Kidney epithelial cell (primary cell): ENCODE measurements at regions not wholly inside any gene's neighbourhood (a gene's known extent, or its start where the extent isn't known, plus 50 kb on each side); places are given as distances from the start of the nearest gene placed in this dataset.
"Not testable (repeated sequence)": the region's sequence is repeated elsewhere in the genome, so short reads cannot be mapped to it uniquely, and the experiment has no call there.

ENCODE experiments used
- DNase-seq: peaks from one replicate; pipeline ENCODE4 v3.0.0-alpha.2; 2010; ENCODE audit warnings: low read depth
- H3K27me3 ChIP-seq: 2 replicates; pipeline ENCODE4 v1.6.0; 2011; ENCODE audit warnings: low read length; ENCODE audit not compliant: control insufficient read depth, insufficient read depth
- H3K36me3 ChIP-seq: 2 replicates; pipeline ENCODE4 v1.5.1; 2011; ENCODE audit warnings: low read length; ENCODE audit not compliant: control insufficient read depth, insufficient read depth
- H3K4me3 ChIP-seq: 2 replicates; pipeline ENCODE4 v1.5.1; 2011; ENCODE audit warnings: low read depth, mild to moderate bottlenecking, control low read depth, low read length
- TF ChIP-seq, protein P1 (sequence below): IDR thresholded peaks from 2 replicates; pipeline ENCODE4 v1.5.1; 2011; ENCODE audit warnings: mild to moderate bottlenecking, moderate library complexity, low read length, control low read depth, inconsistent platforms; ENCODE audit not compliant: insufficient read depth, poor library complexity, severe bottlenecking

DNA sequence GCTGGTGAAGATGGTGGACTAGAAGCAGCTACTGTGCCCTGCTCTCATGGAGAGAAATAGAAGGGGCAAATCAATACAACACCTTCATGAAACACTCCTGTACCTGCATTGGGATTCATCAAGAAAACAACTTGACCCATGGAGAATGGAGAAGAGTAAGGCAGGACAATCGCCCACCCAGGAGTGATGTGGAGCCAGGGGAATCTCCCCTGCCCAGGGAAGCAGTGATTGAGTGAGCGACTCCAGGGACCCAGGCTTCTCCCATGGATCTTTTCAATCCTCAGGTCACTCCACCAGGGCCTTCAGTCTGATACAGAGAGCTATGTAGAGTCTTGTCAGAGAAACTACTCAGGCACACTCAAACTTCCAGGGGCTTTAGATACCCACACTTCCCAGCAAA is 161.9 kb upstream of the DYRK2 start:
- Histone ChIP-seq H3K27me3 (no peaks in the 10 kb centered on the region), H3K4me3 (no peak overlapping the region), H3K36me3 (no peaks in the 10 kb centered on the region)
- no peak for DNase-seq
- TF ChIP-seq, protein P1, sequence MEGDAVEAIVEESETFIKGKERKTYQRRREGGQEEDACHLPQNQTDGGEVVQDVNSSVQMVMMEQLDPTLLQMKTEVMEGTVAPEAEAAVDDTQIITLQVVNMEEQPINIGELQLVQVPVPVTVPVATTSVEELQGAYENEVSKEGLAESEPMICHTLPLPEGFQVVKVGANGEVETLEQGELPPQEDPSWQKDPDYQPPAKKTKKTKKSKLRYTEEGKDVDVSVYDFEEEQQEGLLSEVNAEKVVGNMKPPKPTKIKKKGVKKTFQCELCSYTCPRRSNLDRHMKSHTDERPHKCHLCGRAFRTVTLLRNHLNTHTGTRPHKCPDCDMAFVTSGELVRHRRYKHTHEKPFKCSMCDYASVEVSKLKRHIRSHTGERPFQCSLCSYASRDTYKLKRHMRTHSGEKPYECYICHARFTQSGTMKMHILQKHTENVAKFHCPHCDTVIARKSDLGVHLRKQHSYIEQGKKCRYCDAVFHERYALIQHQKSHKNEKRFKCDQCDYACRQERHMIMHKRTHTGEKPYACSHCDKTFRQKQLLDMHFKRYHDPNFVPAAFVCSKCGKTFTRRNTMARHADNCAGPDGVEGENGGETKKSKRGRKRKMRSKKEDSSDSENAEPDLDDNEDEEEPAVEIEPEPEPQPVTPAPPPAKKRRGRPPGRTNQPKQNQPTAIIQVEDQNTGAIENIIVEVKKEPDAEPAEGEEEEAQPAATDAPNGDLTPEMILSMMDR, result no peak

DNA sequence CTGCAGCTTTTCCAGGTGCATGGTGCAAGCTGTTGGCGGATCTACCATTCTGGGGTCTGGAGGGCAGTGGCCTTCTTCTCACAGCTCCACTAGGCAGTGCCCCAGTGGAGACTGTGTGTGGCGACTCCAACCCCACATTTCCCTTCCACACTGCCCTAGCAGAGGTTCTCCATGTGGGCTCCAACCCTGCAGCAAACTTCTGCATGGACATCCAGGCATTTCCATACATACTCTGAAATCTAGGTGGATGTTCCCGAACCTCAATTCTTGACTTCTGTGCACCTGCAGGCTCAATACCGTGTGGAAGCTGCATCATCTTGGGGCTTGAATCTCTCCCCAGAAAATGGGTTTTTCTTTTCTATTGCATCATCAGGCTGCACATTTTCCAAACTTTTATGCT is 160.2 kb upstream of the DYRK2 start:
- DNase-seq, result not testable (repeated sequence)

DNA sequence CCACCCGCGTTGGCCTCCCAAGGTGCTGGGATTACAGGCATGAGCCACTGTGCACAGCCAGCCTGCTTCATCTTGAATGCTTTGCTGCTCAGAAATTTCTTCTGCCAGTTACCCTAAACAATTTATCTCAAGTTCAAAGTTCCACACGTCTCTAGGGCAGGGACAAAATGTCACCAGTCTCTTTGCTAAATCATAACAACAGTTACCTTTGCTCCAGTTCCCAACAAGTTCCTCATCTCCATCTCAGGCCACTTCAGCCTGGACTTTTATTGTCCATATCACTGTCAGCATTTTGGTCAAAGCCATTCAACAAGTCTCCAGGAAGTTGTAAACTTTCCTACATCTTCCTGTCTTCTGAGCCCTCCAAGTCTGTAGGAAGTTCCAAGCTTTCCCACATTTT is 159.5 kb upstream of the DYRK2 start:
- no peak for DNase-seq
- no peaks in the 10 kb centered on the region for H3K36me3 ChIP-seq
- no peaks in the 10 kb centered on the region for H3K27me3 ChIP-seq
- TF ChIP-seq, protein P1, result no peak
- no peak overlapping the region for H3K4me3 ChIP-seq

More for the DNA sequence above, 160.2 kb upstream of the DYRK2 start:
- H3K36me3 ChIP-seq, H3K4me3 ChIP-seq, H3K27me3 ChIP-seq: not testable (repeated sequence)

DNA sequence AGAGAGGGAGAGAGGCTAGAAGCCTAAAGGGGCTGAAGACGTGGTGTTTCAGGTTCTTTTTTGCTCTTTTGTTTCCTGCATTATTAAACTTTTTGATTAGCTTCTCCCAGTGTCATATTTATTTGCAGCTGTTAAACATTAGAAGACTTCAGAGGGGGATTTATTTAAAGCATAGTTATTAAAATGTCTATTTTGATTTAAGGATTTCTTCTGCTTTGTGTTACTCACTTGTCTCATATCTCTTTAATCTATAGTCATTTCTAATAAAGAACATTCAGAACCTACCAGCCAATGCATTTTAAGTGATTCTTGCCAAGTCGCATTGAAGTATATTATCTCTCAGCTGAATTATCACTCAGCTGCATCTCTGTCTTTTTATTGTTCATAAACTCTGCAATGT is 152.0 kb upstream of the DYRK2 start:
- Histone ChIP-seq H3K36me3 (no peaks in the 10 kb centered on the region), H3K4me3 (no peak overlapping the region), H3K27me3 (peaks cover 3% of the 10 kb centered on the region)
- DNase-seq, result no peak
- TF ChIP-seq, protein P1, result no peak

DNA sequence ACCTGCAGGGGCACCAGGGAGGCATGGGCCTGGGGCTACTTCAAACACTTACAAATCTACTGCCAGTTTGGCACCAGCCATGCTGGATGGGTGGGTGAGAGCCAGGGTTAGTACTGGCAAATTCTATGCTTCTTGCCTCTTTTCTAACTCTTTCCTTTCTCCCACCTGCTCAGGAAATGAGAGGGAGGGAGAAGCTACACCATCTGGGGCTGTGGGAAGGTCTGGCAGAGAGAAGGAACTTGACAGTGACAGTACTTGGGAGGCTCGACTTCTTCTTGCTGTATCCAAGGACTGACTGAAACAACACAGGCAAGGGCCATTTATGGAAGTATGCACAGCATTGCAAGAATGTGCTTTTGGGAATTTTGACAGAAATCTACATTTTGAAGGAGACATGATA is 149.6 kb upstream of the DYRK2 start:
- H3K4me3 ChIP-seq, result no peak overlapping the region
- TF ChIP-seq, protein P1, result no peak
- no peak for DNase-seq
- H3K27me3 ChIP-seq, result peaks cover 3% of the 10 kb centered on the region
- no peaks in the 10 kb centered on the region for H3K36me3 ChIP-seq

DNA sequence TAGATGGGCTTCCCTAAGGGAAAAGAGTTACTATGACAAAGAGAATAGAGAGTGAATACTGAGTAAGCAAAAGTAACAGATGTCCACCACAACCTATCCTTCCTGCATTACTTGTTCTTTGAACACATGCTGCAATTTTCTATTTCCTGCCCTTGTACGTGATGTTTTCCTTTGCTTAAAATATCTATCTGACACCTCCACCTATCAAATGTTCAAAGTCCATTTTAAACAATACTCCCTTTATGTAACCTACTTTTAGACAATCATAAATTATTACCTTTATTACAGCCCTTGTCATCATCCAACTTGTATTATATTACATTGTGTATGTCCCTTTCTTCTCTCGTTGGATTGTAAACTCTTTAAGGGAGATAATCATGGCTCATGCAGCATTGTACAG is 147.2 kb upstream of the DYRK2 start:
- DNase-seq, result no peak
- H3K4me3 ChIP-seq, result no peak overlapping the region
- H3K27me3 ChIP-seq, result peaks cover 3% of the 10 kb centered on the region
- no peaks in the 10 kb centered on the region for H3K36me3 ChIP-seq
- TF ChIP-seq, protein P1, result no peak

DNA sequence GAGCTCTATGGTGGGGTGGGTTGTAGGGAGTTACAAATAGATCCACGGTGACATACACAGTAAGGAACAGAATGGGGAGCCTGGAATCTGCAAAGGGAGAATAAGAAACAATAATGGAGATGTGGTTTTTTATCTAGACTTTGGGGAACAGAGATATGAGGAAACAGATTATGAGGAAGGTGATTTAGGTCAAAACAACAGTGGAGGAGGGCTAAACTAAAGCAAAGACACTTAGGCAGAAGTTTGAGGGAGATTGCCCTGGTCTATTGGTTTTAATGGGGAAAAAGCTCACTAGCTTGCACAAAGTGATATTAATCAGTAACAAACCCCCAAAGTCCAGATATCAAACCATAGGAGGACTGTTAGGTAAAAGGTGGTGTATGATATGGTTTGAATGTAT is 144.5 kb upstream of the DYRK2 start:
- no peaks in the 10 kb centered on the region for H3K36me3 ChIP-seq
- no peaks in the 10 kb centered on the region for H3K27me3 ChIP-seq
- TF ChIP-seq, protein P1, result no peak
- no peak overlapping the region for H3K4me3 ChIP-seq
- DNase-seq, result no peak
